HEK293 (cell line): ENCODE measurements at regions not wholly inside any gene's neighbourhood (a gene's known extent, or its start where the extent isn't known, plus 50 kb on each side); places are given as distances from the start of the nearest gene placed in this dataset.

Experiments
- CTCF ChIA-PET: fragments of 350-600 bp; formaldehyde crosslinking; extraction: SDS; loops from one replicate; lab custom pipeline; 2021; ENCODE audit warnings: antibody characterized with exemption; lab: Yijun Ruan, JAX
- POLR2A ChIA-PET: fragments of 300-600 bp; formaldehyde crosslinking; extraction: SDS; loops from one replicate; lab custom pipeline; 2020; ENCODE audit warnings: antibody characterized with exemption, inconsistent platforms; lab: Yijun Ruan, JAX
- H3K27ac ChIP-seq: fragments of 200-500 bp; sonication (Bioruptor generic); 2 replicates; pipeline ENCODE4 v1.5.1; 2014; ENCODE audit warnings: low read depth, low read length, control low read depth, inconsistent platforms; ENCODE audit errors: extremely low read depth
- H3K36me3 ChIP-seq, 2 experiments: fragments of 200-500 bp in 1 of 2; sonication (Bioruptor generic) in 1 of 2; 1 replicate in 1 of 2; 2 replicates in 1 of 2; pipeline ENCODE4 v1.5.1; 2014 to 2017; ENCODE audit warnings: inconsistent platforms in 2 of 2, low read length in 2 of 2; ENCODE audit not compliant: control insufficient read depth in 2 of 2, insufficient read depth in 1 of 2
- H3K4me1 ChIP-seq: fragments of 200-500 bp; sonication (Bioruptor generic); 2 replicates; pipeline ENCODE4 v1.5.1; 2014; ENCODE audit warnings: mild to moderate bottlenecking, low read length, inconsistent platforms; ENCODE audit not compliant: control insufficient read depth, insufficient read depth
- H3K4me3 ChIP-seq: 2 replicates; pipeline ENCODE4 v1.5.1; 2011; ENCODE audit warnings: low read depth, mild to moderate bottlenecking, control low read depth, low read length, moderate library complexity
- H3K9me3 ChIP-seq: fragments of 200-500 bp; sonication (Bioruptor generic); 2 replicates; pipeline ENCODE4 v1.5.1; 2014; ENCODE audit warnings: low read depth, low read length, inconsistent platforms; ENCODE audit not compliant: control insufficient read depth, insufficient read depth
- SCRT1 ChIP-seq: fragments of 450-650 bp; formaldehyde crosslinking; IDR thresholded peaks from 2 replicates; pipeline ENCODE4 v1.5.1; 2016; ENCODE audit warnings: missing biosample characterization, missing genetic modification characterization, borderline replicate concordance
- SCRT2 ChIP-seq: fragments of 450-650 bp; formaldehyde crosslinking; IDR thresholded peaks from 2 replicates; pipeline ENCODE4 v1.5.1; 2016; ENCODE audit warnings: missing biosample characterization, missing genetic modification characterization
- ZBTB8A ChIP-seq: fragments of 450-650 bp; formaldehyde crosslinking; IDR thresholded peaks from 2 replicates; pipeline ENCODE4 v1.5.1; 2016; ENCODE audit warnings: missing biosample characterization, missing genetic modification characterization
- ZFP37 ChIP-seq: fragments of 450-650 bp; formaldehyde crosslinking; IDR thresholded peaks from 2 replicates; pipeline ENCODE4 v1.5.1; 2016; ENCODE audit warnings: missing biosample characterization, missing genetic modification characterization
- ZNF10 ChIP-seq: fragments of 450-650 bp; formaldehyde crosslinking; IDR thresholded peaks from 2 replicates; pipeline ENCODE4 v1.5.1; 2017; ENCODE audit warnings: missing biosample characterization, missing genetic modification characterization
- ZNF202 ChIP-seq: fragments of 450-650 bp; formaldehyde crosslinking; IDR thresholded peaks from 2 replicates; pipeline ENCODE4 v1.5.1; 2016; ENCODE audit warnings: missing biosample characterization, missing genetic modification characterization, borderline replicate concordance
- ZNF214 ChIP-seq: fragments of 450-650 bp; formaldehyde crosslinking; IDR thresholded peaks from 2 replicates; pipeline ENCODE4 v1.5.1; 2017; ENCODE audit warnings: missing biosample characterization, mild to moderate bottlenecking, missing genetic modification characterization, borderline replicate concordance
- ZNF223 ChIP-seq: fragments of 450-650 bp; formaldehyde crosslinking; IDR thresholded peaks from 2 replicates; pipeline ENCODE4 v1.5.1; 2016; ENCODE audit warnings: missing biosample characterization, missing genetic modification characterization
- ZNF311 ChIP-seq: fragments of 450-650 bp; formaldehyde crosslinking; IDR thresholded peaks from 2 replicates; pipeline ENCODE4 v1.5.1; 2017; ENCODE audit warnings: missing biosample characterization, missing genetic modification characterization, borderline replicate concordance
- ZNF324 ChIP-seq: fragments of 450-650 bp; formaldehyde crosslinking; IDR thresholded peaks from 2 replicates; pipeline ENCODE4 v1.5.1; 2016; ENCODE audit warnings: missing biosample characterization, missing genetic modification characterization
- ZNF426 ChIP-seq: fragments of 450-650 bp; formaldehyde crosslinking; IDR thresholded peaks from 2 replicates; pipeline ENCODE4 v1.5.1; 2017; ENCODE audit warnings: missing biosample characterization, missing genetic modification characterization, mild to moderate bottlenecking, inconsistent platforms, moderate library complexity
- ZNF514 ChIP-seq: fragments of 450-650 bp; formaldehyde crosslinking; IDR thresholded peaks from 2 replicates; pipeline ENCODE4 v1.5.1; 2016; ENCODE audit warnings: missing biosample characterization, missing genetic modification characterization
- ZNF555 ChIP-seq: fragments of 450-650 bp; formaldehyde crosslinking; conservative IDR thresholded peaks from 2 replicates; pipeline ENCODE4 v1.5.1; 2017; ENCODE audit warnings: missing biosample characterization, mild to moderate bottlenecking, missing genetic modification characterization, inconsistent platforms
- ZNF561 ChIP-seq: fragments of 450-650 bp; IDR thresholded peaks from 2 replicates; pipeline ENCODE4 v1.5.1; 2018; ENCODE audit warnings: missing biosample characterization, missing genetic modification characterization, borderline replicate concordance
- ZNF658 ChIP-seq: fragments of 450-650 bp; formaldehyde crosslinking; IDR thresholded peaks from 2 replicates; pipeline ENCODE4; 2016; ENCODE audit warnings: missing biosample characterization, missing genetic modification characterization
- ZNF660 ChIP-seq: fragments of 450-650 bp; IDR thresholded peaks from 2 replicates; pipeline ENCODE4 v1.5.1; 2018; ENCODE audit warnings: missing biosample characterization, mild to moderate bottlenecking, missing genetic modification characterization
- ZNF777 ChIP-seq: fragments of 450-650 bp; formaldehyde crosslinking; IDR thresholded peaks from 2 replicates; pipeline ENCODE4 v1.5.1; 2017; ENCODE audit warnings: missing biosample characterization, missing genetic modification characterization, borderline replicate concordance
- ZSCAN23 ChIP-seq: fragments of 450-650 bp; formaldehyde crosslinking; IDR thresholded peaks from 2 replicates; pipeline ENCODE4 v1.5.1; 2016; ENCODE audit warnings: missing biosample characterization, missing genetic modification characterization
- ZSCAN30 ChIP-seq: fragments of 450-650 bp; IDR thresholded peaks from 2 replicates; pipeline ENCODE4 v1.5.1; 2018; ENCODE audit warnings: missing biosample characterization, mild to moderate bottlenecking, missing genetic modification characterization, moderate library complexity
- TF ChIP-seq, protein P1 (sequence below): fragments of 450-650 bp; formaldehyde crosslinking; IDR thresholded peaks from 2 replicates; pipeline ENCODE4 v1.5.0; 2017; ENCODE audit warnings: missing biosample characterization, missing genetic modification characterization, borderline replicate concordance
- TF ChIP-seq, protein P2 (sequence below): fragments of 450-650 bp; IDR thresholded peaks from 2 replicates; pipeline ENCODE4 v1.5.1; 2018; ENCODE audit warnings: missing biosample characterization, missing genetic modification characterization
- TF ChIP-seq, protein P3 (sequence below): fragments of 450-650 bp; formaldehyde crosslinking; IDR thresholded peaks from 2 replicates; pipeline ENCODE4 v1.5.1; 2016; ENCODE audit warnings: missing biosample characterization, missing genetic modification characterization
- TF ChIP-seq, protein P4 (sequence below): fragments of 450-650 bp; formaldehyde crosslinking; IDR thresholded peaks from 2 replicates; pipeline ENCODE4 v1.5.1; 2016; ENCODE audit warnings: missing biosample characterization, missing genetic modification characterization

DNA sequence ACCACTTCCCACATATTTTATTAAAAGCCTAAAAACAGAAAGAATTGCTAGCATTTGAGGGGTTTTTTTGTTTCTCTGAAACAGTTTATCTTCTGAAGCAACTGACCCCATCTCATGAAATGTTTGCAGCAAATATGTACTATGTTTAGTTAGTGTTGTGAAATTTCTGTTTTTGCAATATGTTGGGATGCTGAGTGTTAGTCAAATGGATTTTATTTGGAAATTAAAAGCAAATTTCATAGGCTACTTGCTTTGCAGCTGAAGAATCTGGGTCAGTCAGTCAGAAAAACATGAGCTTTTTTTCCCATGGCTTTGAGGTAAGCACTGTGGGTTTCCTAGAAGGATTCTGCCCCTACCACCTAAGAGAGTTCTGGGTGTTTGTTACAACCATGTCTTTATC lies 184.9 kb upstream of the DKK2 start:
- H3K9me3 ChIP-seq = no peaks in the 10 kb centered on the region
- ChIA-PET POLR2A (no interaction called here), CTCF (interaction anchor here (0.6 kb wide), 1 partner anchor 291 kb away, joined by 3 read pairs; no protein-coding TSS in a partner anchor)
- H3K36me3 ChIP-seq = no peaks in the 10 kb centered on the region
- H3K4me3 ChIP-seq = no peak overlapping the region
- H3K4me1 ChIP-seq = no peaks in the 10 kb centered on the region
- TF ChIP-seq, protein P1, sequence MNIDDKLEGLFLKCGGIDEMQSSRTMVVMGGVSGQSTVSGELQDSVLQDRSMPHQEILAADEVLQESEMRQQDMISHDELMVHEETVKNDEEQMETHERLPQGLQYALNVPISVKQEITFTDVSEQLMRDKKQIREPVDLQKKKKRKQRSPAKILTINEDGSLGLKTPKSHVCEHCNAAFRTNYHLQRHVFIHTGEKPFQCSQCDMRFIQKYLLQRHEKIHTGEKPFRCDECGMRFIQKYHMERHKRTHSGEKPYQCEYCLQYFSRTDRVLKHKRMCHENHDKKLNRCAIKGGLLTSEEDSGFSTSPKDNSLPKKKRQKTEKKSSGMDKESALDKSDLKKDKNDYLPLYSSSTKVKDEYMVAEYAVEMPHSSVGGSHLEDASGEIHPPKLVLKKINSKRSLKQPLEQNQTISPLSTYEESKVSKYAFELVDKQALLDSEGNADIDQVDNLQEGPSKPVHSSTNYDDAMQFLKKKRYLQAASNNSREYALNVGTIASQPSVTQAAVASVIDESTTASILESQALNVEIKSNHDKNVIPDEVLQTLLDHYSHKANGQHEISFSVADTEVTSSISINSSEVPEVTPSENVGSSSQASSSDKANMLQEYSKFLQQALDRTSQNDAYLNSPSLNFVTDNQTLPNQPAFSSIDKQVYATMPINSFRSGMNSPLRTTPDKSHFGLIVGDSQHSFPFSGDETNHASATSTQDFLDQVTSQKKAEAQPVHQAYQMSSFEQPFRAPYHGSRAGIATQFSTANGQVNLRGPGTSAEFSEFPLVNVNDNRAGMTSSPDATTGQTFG (tag by site-specific recombination) = no peak
- TF ChIP-seq, protein P2, sequence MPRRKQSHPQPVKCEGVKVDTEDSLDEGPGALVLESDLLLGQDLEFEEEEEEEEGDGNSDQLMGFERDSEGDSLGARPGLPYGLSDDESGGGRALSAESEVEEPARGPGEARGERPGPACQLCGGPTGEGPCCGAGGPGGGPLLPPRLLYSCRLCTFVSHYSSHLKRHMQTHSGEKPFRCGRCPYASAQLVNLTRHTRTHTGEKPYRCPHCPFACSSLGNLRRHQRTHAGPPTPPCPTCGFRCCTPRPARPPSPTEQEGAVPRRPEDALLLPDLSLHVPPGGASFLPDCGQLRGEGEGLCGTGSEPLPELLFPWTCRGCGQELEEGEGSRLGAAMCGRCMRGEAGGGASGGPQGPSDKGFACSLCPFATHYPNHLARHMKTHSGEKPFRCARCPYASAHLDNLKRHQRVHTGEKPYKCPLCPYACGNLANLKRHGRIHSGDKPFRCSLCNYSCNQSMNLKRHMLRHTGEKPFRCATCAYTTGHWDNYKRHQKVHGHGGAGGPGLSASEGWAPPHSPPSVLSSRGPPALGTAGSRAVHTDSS = no peak
- no peak for TF ChIP-seq ZNF223 (tag by site-specific recombination)
- TF ChIP-seq ZNF777 (tag by site-specific recombination) = no peak
- no peak for TF ChIP-seq ZFP37
- no peak for TF ChIP-seq ZNF555
- TF ChIP-seq ZNF514 = no peak
- no peak for TF ChIP-seq ZNF214
- no peak for TF ChIP-seq ZSCAN23 (tag by site-specific recombination)
- TF ChIP-seq, protein P3, sequence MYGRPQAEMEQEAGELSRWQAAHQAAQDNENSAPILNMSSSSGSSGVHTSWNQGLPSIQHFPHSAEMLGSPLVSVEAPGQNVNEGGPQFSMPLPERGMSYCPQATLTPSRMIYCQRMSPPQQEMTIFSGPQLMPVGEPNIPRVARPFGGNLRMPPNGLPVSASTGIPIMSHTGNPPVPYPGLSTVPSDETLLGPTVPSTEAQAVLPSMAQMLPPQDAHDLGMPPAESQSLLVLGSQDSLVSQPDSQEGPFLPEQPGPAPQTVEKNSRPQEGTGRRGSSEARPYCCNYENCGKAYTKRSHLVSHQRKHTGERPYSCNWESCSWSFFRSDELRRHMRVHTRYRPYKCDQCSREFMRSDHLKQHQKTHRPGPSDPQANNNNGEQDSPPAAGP = no peak
- no peak for TF ChIP-seq ZNF324 (tag by site-specific recombination)
- no peak for TF ChIP-seq SCRT1 (tag by site-specific recombination)
- no peak for TF ChIP-seq ZSCAN30 (tag by site-specific recombination)
- TF ChIP-seq ZNF426 (tag by site-specific recombination) = no peak
- TF ChIP-seq ZNF202 (tag by site-specific recombination) = no peak
- TF ChIP-seq, protein P4, sequence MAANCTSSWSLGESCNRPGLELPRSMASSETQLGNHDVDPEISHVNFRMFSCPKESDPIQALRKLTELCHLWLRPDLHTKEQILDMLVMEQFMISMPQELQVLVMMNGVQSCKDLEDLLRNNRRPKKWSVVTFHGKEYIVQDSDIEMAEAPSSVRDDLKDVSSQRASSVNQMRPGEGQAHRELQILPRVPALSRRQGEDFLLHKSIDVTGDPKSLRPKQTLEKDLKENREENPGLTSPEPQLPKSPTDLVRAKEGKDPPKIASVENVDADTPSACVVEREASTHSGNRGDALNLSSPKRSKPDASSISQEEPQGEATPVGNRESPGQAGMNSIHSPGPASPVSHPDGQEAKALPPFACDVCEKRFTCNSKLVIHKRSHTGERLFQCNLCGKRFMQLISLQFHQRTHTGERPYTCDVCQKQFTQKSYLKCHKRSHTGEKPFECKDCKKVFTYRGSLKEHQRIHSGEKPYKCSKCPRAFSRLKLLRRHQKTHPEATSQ = no peak
- H3K27ac ChIP-seq = no peak overlapping the region

DNA sequence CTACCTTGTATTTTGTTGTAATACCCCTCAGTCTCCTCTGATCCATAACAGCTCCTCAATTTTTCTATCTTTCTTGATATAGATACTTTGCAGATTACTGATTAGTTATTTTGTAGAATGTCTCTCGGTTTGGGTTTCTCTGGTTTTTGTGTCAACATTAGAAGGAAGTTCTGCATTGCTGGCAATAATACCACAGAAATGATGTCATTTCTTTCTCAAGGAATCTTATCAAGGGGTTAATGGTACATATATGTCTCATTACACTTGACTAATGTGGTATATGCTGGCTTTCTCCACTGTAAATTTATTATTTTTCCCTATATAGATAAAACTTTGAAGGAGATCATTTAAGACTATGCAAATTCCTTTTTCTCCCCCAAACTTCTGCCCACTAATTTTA lies 183.6 kb upstream of the DKK2 start:
- ChIA-PET CTCF (no interaction called here), POLR2A (no interaction called here)
- H3K9me3 ChIP-seq = no peaks in the 10 kb centered on the region
- H3K4me3 ChIP-seq = no peak overlapping the region
- H3K27ac ChIP-seq = no peak overlapping the region
- H3K36me3 ChIP-seq = no peaks in the 10 kb centered on the region
- H3K4me1 ChIP-seq = no peaks in the 10 kb centered on the region
- TF ChIP-seq ZNF561 (tag by site-specific recombination) (no peak), ZNF10 (tag by site-specific recombination) (no peak), ZNF658 (tag by site-specific recombination) (no peak), ZNF660 (tag by site-specific recombination) (no peak), ZBTB8A (tag by site-specific recombination) (no peak), SCRT2 (no peak), ZNF311 (no peak)
